Sciatic nerve (tissue), 2 donors: ENCODE measurements at regions not wholly inside any gene's neighbourhood (a gene's known extent, or its start where the extent isn't known, plus 50 kb on each side); places are given as distances from the start of the nearest gene placed in this dataset.

Source experiments
- ATAC-seq: fragments of 200-7000 bp; cut with Tn5 transposase; one replicate; pipeline ENCODE4 v1.9.1; 2020; ENCODE audit warnings: mild to moderate bottlenecking, moderate library complexity
- DNase-seq: peaks from one replicate; pipeline ENCODE4 v3.0.0-alpha.2; 2020; ENCODE audit warnings: low spot score
- intact Hi-C: fragments of 100-400 bp; cut with DNase I; formaldehyde crosslinking; loops from one replicate; pipeline ENCODE4 v1.14.2; 2022
- donor health status: DM: no; HTN: no; CAD: no.
- donor health status: DM: no; HTN: no; CAD: no.

DNA sequence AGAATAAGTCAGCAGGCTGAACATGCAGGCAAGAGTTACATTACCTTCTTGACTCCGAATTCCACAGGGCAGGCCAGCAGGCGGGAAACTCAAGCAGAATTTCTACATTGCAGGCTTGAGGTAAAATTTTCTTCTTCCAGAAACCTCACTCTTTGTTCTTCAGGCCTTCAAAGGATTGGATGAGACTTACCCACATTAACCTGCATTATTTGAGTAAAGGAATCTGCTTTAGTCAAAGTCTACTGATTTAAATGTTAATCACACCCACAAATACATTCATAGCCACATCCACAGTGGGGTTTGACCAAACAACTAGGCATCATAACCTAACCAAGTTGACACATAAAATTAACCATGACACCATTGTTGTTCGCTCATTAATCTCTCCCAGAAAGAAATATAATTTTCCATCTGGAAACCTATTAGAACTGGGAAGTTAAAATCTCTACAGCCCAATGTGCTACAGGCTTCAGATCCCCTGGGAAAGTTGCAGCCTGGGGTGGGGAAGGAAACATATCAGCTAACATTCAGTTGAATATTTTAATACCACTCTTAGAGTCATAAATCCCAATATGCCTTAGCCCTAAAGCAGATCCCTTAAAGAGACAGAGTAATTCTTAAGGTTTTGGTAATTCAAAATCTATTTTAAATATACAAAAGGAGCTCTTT is 468.2 kb upstream of the TNP1 start:
- DNase-seq (no peak), ATAC-seq (no peak)
- intact Hi-C loops: no loop called here

DNA sequence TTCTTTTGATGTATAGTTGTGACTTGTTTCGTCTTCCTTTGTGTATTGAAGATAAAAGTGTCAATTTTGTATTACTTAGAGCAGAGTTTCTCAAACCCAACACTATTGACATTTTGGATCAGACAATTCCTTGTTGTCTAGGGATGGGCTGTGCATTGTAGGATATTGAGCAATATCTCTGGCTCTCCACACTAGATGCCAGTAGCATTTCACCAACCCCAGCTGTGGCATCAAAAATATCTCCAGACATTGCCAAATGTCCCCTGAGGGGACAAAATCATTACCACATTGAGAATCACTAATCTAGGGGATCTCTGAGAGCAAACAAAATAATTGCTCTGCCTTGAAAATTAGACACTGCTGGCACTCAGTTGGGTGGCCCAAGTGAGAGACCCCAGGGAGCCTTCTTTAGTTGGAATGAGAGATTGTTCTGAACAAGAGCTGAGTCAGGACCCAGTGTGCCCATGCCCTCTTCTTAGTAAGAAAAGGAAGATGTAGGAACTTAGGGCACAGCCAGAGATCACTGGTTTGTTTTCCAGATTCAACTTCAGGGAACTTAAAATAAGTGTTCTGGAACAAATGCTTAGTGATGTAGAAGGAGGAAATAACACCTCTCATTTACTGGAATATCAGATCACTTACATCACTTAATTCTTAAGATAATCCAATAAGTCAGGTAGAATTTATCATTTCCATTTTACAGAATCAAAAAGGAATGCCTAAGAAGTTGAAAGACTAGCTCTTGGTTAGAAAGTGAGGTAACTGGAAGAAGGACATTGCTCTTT is 466.6 kb upstream of the TNP1 start:
- intact Hi-C loops: no loop called here
- no peak for DNase-seq
- peak; percentile 56 for ATAC-seq

DNA sequence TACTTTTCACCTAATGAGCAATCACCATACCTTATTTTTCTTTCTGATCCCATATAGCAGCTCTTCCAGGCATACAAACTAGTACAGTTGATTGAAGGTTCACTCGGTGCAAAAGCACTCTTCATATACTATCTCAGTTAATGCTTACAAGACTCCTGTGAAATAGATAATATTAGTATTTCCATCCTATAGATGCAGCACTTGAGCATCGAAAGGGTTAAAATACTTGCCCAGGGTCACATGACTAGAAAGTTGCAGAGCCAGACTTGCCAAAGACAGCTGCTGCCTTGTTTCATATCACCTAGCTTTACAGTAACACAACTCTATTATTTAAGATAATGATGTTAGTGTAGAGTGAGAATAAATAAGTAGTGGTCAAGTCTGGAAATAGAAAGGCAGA is 466.0 kb upstream of the TNP1 start:
- intact Hi-C loops: no loop called here
- DNase-seq: no peak
- no peak for ATAC-seq

DNA sequence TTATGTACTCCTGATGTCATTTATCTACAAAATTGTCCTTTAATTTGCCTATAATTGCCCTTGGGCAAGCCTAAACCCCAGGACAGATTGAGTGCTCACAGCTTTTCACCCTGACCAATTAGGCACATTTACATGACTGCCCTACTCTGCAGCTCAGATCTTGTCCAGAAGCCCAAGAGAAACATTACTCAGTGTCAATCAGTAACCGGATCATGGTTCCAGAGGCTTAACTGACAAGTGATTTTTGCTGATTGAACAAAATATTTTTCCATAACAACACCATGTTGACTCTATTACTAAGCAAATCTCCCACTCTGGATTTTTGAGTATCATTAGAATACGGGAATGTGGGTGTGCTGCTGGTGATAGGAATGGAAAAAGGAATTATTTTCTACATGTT is 465.4 kb upstream of the TNP1 start:
- intact Hi-C loops: no loop called here
- ATAC-seq (no peak), DNase-seq (no peak)

DNA sequence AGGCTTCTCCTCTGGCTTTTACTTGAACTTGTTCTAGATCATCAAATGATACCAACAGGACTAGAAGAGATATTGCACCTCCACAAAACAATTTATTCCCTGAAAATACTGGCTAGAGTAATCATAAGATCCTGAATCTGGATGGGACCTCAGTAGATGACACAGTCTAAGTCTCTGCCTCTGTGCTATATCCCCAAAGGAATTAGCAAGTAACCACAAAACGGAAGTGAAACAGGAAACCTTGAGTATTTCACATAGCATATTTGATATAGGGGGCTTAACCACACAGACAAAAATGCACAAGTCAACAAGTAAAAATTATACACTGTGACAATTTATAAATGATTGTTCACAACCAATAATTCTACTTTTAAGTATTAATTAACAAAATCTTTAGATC is 456.9 kb upstream of the TNP1 start:
- no peak for ATAC-seq
- intact Hi-C loops: no loop called here
- no peak for DNase-seq

DNA sequence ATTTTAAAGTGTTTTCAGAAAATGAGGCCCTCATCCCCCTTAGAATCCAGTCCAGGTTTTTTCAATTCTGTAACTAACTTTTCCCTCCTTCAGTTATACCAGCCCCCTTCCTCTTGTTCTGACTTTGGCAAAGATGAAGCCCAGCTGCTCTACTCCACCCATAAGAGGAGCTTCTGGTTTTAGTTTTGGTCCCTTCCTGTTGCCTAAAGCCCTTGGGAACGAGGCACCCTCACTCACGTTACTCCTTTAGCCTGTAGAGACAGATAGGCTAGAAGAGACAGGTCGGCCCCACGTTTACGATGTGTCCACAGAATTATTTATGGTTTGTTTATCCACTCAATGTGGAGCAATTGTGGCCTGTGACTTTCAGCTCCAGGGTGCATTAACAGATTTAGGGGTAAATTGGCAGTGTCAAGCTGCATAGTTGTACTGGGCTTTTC is 454.2 kb upstream of the TNP1 start:
- no peak for ATAC-seq
- intact Hi-C loops: no loop called here
- DNase-seq: no peak

DNA sequence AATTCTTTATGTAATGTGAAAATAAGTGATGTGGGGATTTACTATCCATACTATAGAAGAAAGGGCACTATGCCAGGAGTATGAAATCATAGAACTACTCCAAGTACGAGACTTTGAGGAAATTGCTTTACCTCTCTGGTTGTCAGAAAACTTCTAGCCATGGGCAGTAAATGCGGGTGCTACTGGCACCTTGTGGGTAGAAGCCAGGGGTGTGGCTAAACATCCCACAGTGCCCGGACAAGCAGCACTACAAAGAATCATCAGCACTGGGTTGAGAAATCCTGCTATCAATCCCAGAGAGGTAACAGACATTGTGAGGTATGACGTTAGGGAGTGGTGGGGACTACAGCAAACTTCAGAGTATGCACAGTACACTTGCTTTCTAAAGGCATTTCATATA is 453.5 kb upstream of the TNP1 start:
- intact Hi-C loops: no loop called here
- DNase-seq (no peak), ATAC-seq (no peak)

DNA sequence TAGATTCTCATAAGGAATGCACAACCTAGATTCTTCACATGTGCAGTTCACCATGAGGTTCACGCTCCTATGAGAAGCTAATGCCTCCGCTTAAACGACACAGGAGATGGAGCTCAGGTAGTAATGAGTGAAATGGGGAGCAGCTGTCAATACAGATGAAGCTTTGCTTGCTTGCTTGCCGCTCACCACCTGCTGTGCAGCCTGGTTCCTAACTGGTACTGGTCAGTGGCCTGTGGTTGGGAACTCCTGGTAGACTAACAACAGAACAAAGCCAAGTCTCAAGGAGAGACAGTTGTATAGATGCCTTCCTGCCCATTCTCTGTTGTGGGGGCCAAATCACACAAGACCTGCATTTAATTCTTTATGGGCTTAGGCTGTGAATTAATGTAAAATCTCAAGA is 449.2 kb upstream of the TNP1 start:
- intact Hi-C loops: no loop called here
- ATAC-seq (no peak), DNase-seq (no peak)

DNA sequence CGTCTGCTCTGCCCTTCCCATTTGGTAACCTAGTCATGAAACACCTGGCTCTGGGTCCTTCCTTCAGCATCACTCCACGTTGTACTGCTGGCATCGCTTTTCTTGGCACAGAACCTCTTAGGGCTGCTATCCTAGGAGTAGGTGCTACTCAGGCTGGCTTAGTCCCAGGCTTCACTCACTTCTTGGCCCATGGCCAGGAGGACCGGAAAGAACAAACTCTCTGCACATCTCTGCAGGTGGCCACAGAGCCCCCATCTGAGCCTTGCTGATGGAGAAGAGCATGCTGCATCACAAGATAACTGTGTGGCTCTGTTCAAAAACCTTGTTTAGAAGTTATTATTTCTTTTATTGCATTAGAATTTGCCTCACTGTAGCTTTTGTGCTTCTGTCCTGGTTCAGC is 447.2 kb upstream of the TNP1 start:
- ATAC-seq (no peak), DNase-seq (no peak)
- intact Hi-C loops: no loop called here

DNA sequence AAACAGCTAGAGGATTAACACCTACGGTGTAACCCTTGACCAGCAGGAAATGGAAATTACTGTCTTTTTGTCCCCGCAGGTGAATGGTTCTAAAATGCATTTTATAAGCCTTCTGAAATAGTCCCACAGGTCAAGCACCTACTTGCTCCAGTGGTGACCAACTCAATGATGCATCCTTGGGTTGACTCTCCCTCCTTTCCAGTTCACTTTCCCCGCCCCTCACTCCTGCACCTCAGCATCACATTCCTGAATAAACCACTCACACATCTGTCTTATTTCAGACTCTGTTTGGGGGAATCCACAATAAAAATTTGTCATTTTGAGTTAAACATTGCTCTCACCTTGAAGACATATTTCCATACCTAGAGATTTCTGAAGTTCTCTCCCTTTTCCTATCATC is 446.0 kb upstream of the TNP1 start:
- intact Hi-C loops: no loop called here
- ATAC-seq (no peak), DNase-seq (no peak)

DNA sequence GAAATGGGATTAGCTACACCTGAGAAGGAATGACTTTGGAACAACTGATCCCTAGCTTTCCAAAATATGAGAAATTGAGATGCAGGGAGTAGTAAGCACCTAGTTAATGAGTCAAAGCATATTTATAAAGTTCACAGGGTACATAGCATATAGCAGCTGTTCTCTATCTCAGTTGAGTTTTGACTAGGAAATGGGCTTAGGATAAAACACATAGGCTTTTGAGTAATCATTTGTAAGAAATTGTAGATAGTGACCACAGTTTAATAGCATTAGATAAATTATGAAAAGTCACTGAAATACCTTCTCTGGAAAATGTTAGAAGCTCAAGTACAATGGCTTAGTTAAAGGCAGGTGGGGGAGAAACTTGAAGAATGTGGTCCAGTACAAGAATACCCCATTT is 444.7 kb upstream of the TNP1 start:
- ATAC-seq (no peak), DNase-seq (no peak)
- intact Hi-C loops: no loop called here

DNA sequence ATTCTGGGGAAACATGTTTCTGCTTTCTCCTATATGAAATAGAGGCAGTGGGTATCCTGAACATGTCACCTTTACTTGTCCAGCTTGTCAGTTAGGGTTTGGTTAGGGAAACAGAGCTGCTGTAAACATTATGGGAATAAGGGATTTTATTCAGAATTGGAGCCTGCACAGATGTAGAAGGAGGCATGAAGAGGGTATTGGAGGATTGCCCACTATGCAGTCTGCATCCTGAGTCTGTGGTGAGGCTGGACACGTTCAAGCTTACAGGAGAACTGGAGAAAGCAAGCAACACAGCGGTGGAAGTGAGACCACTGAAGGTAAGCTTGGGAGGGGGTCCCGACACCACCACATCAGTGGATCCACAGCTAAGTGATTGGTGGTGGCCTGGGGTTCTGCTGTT is 443.0 kb upstream of the TNP1 start:
- intact Hi-C loops: no loop called here
- ATAC-seq (no peak), DNase-seq (no peak)

DNA sequence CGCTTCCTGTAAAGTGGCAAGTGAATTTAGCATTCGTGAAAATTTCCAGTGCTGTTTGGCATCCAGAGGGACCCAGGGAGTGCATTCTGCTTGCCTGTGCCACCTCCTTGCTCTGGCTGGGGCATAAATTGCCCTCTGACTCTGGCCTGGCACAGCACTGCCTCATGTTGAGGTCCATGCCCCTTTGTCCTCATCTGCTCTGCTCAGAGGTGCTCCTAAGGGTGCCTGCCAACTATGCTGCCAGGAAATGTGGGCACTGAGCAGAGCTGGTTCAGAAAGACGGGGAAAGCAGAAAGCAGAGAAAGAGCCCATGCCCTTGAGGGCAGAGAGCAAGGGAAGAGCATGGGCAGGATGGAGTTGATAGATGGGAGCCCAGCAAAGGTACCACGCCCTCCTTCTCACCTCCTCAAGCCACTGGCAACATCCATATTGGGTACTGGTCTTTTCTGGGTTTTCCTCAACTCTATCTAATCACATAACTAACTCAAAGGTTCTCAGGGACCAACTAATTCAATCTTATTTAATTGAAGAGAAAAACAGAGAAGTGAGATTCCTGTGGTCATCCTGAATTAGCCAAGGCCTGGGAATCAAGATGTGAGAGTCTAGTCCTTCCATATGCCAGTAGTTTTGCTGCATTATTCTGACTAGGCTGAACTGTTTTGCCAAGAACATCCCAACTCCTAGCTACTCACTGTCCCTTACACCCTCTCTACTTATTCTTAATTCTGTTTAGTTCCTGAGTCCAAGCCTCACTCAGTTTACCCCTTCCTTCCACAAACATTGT is 441.5 kb upstream of the TNP1 start:
- intact Hi-C loops: no loop called here
- DNase-seq: no peak

DNA sequence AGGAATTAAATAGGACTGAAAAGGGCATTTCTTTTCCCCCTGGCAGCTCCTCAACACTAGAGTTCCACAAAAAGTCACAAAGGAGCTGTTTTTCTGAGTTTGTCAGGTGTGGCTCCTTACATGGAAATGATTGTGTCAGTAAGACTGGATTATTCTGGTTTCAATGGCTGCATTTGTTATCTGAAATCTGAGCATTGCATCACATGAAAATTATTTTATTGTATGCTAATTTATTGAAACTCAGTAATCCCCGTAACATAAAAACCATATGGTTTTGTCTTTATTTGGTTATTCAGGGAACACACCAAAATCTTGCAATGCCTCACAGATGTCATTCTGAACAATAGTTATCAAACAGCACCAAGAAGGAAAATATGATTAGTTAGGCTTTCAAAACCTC is 439.7 kb upstream of the TNP1 start:
- ATAC-seq: no peak
- intact Hi-C loops: no loop called here
- no peak for DNase-seq

More for the DNA sequence above, 441.5 kb upstream of the TNP1 start:
- ATAC-seq: no peak

DNA sequence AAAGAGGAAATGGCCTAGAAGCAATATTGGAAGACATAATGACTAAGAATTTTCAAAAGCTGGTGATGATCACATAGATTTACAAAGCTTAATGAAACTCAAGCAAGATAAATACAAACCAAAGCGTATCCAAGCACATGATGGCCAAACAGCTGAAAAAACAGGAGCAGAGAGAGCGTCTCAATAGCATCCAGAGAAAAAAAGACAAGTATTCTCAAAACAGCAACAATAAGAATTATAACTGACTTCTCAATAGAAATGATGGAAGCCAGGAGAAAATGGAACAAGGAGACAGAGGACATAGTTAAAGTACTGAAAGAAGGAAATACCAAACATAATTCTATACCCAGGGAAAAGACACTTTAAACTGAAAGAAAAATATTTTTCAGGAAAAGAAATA is 437.2 kb upstream of the TNP1 start:
- no peak for ATAC-seq
- intact Hi-C loops: no loop called here
- no peak for DNase-seq

DNA sequence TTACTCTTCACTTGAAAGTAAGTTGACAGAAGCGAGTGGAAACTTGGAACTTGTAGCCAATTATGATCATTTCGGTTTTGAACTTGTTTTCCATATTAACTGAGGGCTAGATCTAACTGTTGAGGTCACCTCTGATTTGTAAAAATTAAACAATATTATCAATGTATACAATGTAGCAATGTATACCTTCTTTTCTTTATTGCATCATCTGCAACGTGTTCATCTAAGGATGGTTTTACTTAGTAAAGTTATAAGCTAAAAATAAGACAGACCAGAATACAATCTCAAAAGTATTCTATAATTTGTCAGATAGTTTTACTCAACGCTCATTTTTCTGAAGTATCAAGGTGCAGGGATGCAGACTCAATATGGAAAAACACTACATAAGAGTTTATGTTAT is 435.0 kb upstream of the TNP1 start:
- DNase-seq (no peak), ATAC-seq (no peak)
- intact Hi-C loops: no loop called here

DNA sequence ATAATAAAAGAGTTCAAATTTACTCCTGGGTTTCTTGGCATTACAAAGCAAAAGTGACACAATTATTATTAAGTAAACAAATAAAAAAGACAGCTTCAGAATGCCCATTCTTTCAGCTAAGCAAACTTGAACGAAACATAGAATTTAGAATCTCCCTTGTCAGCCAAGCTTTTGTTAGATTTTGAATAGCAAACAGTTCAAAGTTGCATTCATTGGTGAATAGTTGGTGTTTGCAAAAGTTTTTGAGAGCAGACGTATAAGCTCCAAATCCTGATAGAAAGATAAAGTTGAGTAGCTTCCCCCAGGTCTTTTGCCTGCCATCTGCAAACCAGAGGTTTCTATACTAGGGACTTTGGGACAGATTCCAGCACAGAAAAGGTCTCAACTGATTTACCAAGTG is 434.3 kb upstream of the TNP1 start:
- DNase-seq (no peak), ATAC-seq (no peak)
- intact Hi-C loops: no loop called here

DNA sequence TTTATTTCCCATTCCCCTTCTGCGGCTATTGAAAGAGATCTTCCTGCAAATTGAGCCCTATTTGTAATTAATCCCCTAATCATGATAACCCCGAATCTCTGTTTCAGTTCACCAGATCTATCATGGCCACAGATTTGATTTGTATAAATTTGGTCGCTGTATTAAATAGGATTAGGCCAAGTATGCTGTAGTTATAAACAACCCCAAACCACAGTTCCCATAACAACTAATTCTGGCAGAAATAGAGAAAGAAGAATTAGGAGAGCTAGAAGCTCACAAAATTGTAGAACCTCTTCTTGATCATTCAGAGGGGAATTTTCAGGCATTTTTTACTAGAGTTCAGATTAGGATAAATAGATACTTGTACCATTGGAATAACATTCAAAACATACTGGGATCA is 433.7 kb upstream of the TNP1 start:
- ATAC-seq: no peak
- DNase-seq: no peak
- intact Hi-C loops: no loop called here

DNA sequence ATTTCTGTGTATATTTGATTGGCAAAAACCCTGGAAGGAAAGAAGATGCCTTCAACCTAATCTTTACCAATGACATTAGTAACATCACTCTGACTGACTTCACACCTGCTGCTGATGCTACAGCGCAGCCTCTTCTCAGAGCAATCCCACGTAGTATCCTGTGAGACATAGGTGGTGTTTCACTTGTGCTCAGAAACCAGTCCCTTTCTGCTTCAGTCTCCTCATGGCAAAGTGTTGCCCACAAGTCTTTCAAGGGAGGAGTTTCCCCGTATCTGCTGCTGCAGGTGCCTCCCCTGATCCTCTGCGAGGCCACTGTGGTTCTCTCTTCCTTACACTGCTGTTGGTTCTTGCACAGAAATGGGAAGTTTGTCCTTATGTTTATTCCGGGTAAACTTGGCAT is 433.2 kb upstream of the TNP1 start:
- DNase-seq: no peak
- intact Hi-C loops: no loop called here
- ATAC-seq: no peak

DNA sequence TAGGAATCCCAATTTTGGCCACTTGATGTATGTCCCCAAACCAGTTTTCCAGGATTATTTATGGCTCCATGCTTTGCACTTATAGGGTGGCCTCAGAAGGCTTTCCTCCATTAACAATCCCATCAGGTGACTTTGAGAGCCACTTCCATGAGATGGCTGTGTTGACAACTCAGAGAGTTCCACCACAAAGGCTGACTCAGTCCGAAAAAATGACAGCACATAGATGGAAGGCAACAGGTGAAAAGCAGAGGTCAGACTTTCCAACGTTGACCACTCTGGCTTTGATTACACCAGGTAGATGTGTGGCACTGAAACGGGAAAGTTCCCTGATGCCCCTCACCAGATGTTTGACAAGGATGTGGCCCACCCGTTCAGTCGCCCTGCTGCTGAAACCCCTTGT is 431.4 kb upstream of the TNP1 start:
- intact Hi-C loops: no loop called here
- ATAC-seq: no peak

More for the DNA sequence above, 431.4 kb upstream of the TNP1 start:
- DNase-seq: no peak
